B cell (primary cell): ENCODE measurements at regions not wholly inside any gene's neighbourhood (a gene's known extent, or its start where the extent isn't known, plus 50 kb on each side); places are given as distances from the start of the nearest gene placed in this dataset.

Source experiments
- CTCF ChIP-seq: fragments of 200-600 bp; IDR thresholded peaks from one replicate; pipeline ENCODE4 v1.8.0; 2022; ENCODE audit warnings: antibody characterized with exemption, mild to moderate bottlenecking
- EZH2 ChIP-seq: IDR thresholded peaks from 2 replicates; pipeline ENCODE4 v1.6.1; 2012; ENCODE audit warnings: borderline replicate concordance, low read depth, mild to moderate bottlenecking, moderate library complexity, low read length; ENCODE audit not compliant: insufficient read depth, poor library complexity, severe bottlenecking

DNA sequence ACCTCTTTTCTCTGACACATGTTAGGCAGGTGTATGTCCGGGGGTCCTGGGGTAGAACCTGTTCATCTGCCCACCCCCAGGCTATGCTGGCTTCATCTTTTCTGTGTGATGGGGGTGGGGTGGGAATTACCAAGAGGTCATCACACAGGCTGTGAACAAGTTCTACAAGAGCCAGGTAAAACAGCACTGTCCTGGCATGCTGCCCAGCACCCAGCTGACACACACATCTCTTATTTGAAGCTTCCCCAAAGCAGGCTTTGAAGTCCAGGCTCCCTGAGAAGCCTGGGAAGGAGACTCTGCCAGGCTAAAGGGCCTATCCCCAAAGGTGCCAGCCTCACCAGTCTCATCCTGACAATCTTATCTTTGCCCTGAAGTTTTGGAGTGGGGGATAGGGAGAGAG is 141.1 kb downstream of the ALG10 start:
- TF ChIP-seq CTCF, result no peak
- TF ChIP-seq EZH2, result no peak
